ENCODE measurements at regions not wholly inside any gene's neighbourhood (a gene's known extent, or its start where the extent isn't known, plus 50 kb on each side); places are given as distances from the start of the nearest gene placed in this dataset.
"Not testable (repeated sequence)": the region's sequence is repeated elsewhere in the genome, so short reads cannot be mapped to it uniquely, and the experiment has no call there.

DNA sequence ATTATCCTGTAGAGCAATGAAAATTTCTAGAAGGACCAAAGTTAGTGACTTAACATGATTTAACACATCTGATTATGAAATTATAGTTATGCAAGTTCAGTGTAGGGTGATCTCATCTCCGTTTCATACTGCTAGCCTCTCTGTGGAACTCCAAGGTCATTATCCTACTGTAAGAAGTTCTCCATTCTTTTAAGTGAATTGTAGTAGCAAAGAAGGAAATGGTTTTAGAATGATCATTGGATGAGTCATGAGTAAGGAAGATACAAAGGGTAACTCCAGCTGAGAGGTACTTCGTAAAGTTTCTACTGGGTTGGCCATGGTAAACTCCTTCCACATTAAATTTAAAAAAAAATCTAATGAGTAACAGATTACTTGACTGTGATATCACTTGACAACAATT lies 215.0 kb upstream of the GIMD1 start:
- TF ChIP-seq, protein P1, sequence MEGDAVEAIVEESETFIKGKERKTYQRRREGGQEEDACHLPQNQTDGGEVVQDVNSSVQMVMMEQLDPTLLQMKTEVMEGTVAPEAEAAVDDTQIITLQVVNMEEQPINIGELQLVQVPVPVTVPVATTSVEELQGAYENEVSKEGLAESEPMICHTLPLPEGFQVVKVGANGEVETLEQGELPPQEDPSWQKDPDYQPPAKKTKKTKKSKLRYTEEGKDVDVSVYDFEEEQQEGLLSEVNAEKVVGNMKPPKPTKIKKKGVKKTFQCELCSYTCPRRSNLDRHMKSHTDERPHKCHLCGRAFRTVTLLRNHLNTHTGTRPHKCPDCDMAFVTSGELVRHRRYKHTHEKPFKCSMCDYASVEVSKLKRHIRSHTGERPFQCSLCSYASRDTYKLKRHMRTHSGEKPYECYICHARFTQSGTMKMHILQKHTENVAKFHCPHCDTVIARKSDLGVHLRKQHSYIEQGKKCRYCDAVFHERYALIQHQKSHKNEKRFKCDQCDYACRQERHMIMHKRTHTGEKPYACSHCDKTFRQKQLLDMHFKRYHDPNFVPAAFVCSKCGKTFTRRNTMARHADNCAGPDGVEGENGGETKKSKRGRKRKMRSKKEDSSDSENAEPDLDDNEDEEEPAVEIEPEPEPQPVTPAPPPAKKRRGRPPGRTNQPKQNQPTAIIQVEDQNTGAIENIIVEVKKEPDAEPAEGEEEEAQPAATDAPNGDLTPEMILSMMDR (conservative IDR thresholded peaks at IDR 0.05) = no peak
- no peak for TF ChIP-seq ZFX (IDR thresholded peaks at IDR 0.05)
- no peak overlapping the region for H3K27ac ChIP-seq

DNA sequence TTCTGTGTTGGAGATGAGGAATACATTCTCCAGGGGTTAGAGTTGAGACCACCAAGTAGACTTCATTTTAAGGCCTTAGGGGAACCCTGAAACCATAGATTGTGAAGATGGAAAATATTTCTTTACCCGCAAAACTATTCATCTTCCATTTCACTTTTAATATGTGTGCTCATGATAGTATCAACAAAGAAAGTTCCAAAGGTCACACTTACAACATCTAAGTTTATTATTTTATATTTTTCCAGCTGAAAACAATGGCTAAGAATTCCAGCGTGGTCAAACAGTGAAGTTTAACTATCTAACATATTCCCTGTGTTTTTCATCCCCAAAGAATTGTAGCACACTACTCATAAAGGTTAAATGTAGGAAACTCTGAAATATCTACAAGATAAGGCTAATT lies 214.5 kb upstream of the GIMD1 start:
- no peak overlapping the region for H3K27ac ChIP-seq
- TF ChIP-seq ZFX (IDR thresholded peaks at IDR 0.05) = no peak
- TF ChIP-seq, protein P1 (conservative IDR thresholded peaks at IDR 0.05) = no peak

DNA sequence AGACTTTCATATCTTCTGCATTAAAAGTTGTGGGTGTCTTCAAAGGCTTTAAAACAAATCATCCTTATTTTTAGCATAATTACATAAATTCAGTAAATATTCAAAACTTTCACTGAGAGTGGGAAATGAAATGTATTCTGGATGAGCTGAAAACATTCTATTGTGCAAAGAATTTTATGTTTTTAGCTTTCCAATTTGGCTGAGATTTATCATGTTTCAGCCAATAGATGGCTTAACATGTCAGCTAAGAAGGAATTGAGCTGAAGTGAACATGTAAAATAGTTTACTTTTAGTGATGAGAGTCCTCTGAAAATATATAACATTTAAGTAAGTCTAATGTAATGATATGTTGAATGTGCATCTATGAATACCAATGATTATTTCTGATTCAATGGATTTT lies 213.5 kb upstream of the GIMD1 start:
- no peak overlapping the region for H3K27ac ChIP-seq
- TF ChIP-seq, protein P1 (conservative IDR thresholded peaks at IDR 0.05) = no peak

DNA sequence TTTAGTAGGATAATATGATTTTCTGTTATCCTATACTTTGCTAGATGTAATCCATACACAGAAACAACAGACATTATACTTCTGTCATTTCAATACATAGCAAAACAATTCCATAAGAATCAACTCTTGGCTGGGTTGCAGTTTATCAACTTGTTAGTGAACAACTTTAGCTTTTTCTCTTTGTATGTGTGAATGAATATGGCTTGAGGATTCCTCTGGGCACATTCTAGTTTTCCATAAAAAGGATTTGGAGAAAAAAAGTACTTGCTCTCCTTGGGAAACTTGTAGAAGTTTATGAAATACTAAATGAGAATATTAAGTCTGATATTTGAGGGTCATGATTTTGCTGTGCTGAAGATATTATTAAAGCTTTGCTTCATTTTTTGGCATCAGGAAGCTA lies 210.7 kb upstream of the GIMD1 start:
- TF ChIP-seq, protein P1 (conservative IDR thresholded peaks at IDR 0.05) = no peak
- no peak for TF ChIP-seq ZFX (IDR thresholded peaks at IDR 0.05)
- no peak overlapping the region for H3K27ac ChIP-seq

DNA sequence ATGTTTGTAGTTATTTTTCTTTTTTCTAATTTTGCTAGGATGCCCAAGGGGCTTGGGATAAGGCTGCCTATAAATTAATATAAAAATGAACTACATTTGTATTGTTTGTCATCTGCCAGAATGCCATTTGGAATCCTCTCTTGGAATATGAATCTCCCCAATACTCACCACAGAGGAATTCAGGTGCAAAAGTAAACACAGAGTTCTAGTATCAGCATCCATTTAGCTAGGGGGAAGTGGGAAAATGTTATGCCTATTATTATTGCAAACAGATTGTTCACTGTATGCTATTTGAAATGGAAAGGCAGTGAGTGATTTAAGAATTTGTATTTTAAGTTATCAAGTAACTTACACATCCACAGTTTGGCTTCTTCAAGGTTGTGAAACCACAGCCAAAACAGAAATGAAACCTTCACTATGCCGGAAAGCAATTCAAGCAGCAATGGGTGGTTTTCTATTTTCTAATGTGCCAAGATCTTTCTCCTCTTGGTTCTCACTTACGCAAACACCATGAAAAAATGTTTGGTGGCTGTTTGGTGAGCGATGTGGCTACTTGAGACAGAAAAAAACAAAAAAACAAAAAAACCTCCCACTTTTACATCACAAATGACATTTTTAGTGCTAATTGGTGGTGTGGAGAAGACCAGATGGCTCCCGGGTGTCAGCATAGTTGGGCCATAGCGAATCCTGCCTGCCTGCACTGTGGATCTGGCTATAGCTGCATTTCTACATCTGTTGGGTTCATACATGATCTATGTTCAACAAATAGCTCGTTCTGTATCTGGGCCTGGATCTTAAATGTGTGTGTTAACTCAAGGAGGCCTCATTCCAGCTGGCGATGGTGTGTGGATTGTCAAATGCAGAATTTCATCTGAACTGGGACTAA lies 200.8 kb upstream of the GIMD1 start:
- TF ChIP-seq, protein P1 (conservative IDR thresholded peaks at IDR 0.05) = no peak
- TF ChIP-seq ZFX (IDR thresholded peaks at IDR 0.05) = no peak
- H3K27ac ChIP-seq = no peak overlapping the region

DNA sequence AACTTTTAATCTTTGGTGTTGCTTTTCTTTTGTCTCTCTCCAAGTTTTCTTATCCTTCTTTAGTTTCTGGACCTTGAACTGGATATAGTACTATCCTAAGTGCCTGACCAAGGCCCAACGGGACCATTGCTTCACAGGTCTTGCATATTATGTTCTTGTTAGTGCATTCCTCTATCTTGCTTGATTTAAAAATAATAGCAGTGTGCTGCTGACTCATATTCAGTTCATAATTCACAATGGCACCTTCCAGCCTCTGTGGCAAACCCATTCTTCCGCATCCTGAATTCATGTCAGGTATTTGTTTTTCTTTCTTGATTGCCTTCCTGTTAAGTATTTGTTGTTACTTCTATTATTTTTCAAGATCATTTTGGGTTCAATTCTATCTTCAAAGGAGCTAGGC lies 197.1 kb upstream of the GIMD1 start:
- no peak for TF ChIP-seq ZFX (IDR thresholded peaks at IDR 0.05)
- TF ChIP-seq, protein P1 (conservative IDR thresholded peaks at IDR 0.05) = no peak
- H3K27ac ChIP-seq = no peak overlapping the region

DNA sequence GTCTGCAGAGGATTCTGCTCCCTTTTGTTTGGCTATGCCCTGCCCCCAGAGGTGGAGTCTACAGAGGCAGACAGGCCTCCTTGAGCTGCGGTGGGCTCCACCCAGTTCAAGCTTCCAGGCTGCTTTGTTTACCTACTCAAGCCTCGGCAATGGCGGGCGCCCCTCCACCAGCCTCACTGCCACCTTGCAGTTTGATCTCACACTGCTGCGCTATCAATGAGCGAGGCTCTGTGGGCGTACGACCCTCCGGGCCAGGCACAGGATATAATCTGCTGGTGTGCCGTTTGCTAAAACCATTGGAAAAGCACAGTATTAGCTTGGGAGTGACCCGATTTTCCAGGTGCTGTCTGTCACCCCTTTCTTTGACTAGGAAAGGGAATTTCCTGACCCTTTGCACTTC lies 195.1 kb upstream of the GIMD1 start:
- H3K27ac ChIP-seq = not testable (repeated sequence)

DNA sequence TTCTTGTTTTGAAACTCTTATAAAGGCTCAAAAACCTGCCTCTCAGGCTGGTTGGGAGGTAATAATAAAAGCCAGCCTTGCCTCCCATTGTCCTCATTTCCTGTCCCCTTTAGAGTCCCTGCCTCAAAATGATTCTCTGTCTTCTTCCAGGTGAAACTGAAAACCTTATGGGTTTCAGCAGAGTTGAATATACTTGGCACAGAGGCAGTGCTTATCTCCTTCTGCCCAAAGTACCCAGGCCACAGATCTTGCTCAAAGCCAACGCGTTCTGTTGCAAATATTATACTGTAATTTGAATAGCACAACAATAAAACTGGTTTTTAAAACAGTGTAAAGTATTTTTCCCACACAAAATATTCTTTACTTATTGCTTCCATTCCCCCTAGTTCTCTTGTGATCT lies 183.1 kb upstream of the GIMD1 start:
- H3K27ac ChIP-seq = no peak overlapping the region
- TF ChIP-seq, protein P1 (conservative IDR thresholded peaks at IDR 0.05) = no peak
- no peak for TF ChIP-seq ZFX (IDR thresholded peaks at IDR 0.05)
